GM18861 (cell line): ENCODE measurements at regions not wholly inside any gene's neighbourhood (a gene's known extent, or its start where the extent isn't known, plus 50 kb on each side); places are given as distances from the start of the nearest gene placed in this dataset.

Experiments
- ATAC-seq: cut with Tn5 transposase; IDR thresholded peaks from one replicate; pipeline ENCODE4 v1.9.1; 2021; ENCODE audit not compliant: unreplicated experiment

GRCh38 chr15:62785881-62786828 is 256.4 kb upstream of the TPM1 start:
- no peak for ATAC-seq

DNA sequence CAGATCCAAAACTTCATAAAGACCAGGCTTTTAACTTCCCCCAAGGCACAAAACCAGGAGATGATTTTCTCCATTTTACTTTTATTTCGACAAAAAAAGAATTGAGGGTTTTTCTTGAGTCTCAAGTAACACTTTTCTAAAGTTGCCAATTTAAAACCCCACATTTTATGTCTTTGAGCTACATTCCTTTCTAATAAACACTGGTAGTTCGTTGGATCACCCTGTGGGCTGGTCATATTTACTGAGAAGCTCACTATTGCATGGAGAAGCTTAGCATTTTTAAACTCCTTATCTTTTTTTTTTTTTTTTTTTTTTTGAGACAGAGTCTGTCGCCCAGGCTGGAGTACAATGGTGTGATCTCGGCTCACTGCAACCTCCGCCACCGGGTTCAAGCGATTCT is 255.1 kb upstream of the TPM1 start:
- no peak for ATAC-seq

DNA sequence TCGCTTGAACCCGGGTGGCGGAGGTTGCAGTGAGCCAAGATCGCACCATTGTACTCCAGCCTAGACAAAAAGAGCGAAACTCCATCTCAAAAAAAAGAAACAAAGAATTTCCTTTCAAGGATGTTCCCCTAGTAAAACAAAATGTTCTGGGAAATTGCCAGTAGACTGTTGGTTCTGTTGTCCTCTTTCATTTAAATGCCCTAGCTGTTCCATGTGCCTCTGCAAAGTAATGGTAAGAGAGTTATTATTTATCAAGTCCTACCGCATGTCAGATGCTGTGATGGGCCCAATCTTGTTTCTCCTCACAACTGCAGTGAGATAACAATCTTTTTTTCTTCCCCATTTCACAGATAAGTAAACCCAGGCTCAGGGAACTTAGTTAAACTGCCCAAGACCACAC is 254.3 kb upstream of the TPM1 start:
- no peak for ATAC-seq

DNA sequence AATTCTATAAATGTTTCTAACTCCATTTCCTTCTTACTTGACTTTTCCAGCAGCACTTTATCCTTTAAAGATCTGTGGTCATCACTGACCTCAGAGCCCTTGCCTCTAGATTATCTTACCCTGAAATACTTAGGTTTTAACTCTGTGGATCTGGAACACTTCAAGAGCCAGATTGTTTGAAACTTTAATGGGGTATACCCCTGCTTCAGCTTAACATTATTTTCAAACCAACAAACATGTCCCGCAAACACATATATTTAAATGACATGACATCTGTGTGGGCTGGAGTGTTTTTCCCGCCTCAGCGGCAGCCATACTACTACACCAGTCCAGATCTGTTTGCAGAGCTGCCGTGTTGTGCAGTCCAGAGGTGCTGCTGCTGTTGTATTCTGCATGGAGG is 252.0 kb upstream of the TPM1 start:
- no peak for ATAC-seq

DNA sequence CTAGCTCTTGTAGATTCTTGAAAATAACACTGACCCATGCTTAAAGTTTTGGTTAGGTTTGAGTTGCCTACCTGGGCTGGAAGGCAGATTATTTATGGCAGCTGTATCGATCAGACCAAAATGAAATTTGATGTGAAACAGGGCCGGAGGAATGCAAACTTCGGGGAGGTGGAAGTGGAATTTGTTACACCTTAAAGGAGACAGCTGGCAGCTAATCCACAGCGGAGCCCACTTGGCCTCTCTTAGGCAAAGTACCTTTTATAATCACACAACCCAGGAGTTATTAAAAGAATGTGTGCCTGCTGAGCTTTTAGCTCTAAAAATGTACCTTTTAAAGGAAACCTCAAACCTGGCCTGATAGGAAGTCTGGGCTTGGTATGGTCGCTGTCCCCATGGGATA is 250.9 kb upstream of the TPM1 start:
- ATAC-seq = no peak

GRCh38 chr15:62792986-62793751 is 249.4 kb upstream of the TPM1 start:
- no peak for ATAC-seq

DNA sequence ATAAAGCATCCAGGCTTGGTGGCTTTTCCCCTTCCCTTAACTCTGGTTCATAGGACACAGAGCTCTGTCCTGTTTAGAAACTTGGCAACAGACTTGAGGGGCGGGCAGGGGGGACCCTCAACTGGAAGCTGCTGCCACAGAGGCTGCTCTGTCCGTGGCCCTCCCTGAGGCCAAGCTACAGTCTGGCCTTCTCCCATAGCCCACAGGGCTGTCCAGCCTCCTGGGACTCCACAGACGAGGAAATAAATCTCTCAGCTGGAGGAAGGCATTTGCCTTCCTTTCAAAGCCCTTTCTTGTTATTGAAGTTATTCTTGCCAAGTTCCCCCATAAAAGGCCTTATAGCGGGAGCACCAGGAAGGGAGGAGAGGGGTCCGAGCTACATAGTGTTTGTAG is 248.8 kb upstream of the TPM1 start:
- ATAC-seq = no peak

DNA sequence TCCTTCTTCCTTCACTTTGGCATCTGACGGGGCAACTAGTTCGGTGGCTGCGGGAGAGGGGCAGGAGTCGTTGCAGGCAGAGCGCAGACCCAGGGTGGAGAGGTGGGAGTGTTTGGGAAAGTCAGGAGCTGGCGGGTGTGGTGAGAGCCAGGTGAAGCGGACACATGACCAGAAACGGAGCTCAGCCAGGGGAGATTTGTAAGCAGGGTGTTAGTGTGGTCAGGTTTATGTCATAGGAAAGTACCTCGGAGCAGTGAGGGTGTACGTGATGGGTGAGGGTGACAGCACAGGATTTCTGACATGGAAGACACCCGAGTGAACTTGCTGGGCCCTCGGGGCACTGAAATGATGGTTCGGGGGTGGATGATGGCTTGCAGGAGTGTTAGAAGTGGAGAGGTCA is 247.4 kb upstream of the TPM1 start:
- no peak for ATAC-seq

GRCh38 chr15:62795700-62796695 is 246.5 kb upstream of the TPM1 start:
- no peak for ATAC-seq

GRCh38 chr15:62797171-62797570 is 245.4 kb upstream of the TPM1 start:
- no peak for ATAC-seq

- no peak for ATAC-seq
Measured at GRCh38 chr15:62798536-62798935, 244.0 kb upstream of the TPM1 start.

- ATAC-seq = no peak
Measured at GRCh38 chr15:62799037-62799436, 243.5 kb upstream of the TPM1 start.

GRCh38 chr15:62799919-62800318 is 242.6 kb upstream of the TPM1 start:
- ATAC-seq = no peak

GRCh38 chr15:62802612-62803011 is 239.9 kb upstream of the TPM1 start:
- ATAC-seq = no peak

GRCh38 chr15:62803856-62804400 is 238.6 kb upstream of the TPM1 start:
- no peak for ATAC-seq

DNA sequence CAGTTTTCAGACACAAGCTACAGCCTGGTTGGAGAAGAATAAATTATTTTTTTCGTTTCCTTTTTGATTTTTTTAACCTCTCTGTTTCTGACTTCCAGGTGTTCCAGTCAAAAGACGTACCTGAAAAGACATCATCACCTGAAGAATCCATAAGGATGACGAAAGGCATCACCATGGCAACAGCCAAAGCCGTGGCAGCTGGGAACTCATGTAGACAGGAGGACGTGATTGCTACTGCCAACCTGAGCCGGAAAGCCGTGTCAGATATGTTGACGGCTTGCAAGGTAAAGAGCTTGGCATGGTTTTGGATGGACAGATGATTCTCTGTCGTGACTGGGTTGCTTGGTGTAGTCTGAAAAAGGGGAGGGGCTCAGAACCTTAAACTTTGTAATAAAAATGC is 237.0 kb upstream of the TPM1 start:
- no peak for ATAC-seq

- ATAC-seq = no peak
Measured at GRCh38 chr15:62807539-62808130, 234.9 kb upstream of the TPM1 start.

DNA sequence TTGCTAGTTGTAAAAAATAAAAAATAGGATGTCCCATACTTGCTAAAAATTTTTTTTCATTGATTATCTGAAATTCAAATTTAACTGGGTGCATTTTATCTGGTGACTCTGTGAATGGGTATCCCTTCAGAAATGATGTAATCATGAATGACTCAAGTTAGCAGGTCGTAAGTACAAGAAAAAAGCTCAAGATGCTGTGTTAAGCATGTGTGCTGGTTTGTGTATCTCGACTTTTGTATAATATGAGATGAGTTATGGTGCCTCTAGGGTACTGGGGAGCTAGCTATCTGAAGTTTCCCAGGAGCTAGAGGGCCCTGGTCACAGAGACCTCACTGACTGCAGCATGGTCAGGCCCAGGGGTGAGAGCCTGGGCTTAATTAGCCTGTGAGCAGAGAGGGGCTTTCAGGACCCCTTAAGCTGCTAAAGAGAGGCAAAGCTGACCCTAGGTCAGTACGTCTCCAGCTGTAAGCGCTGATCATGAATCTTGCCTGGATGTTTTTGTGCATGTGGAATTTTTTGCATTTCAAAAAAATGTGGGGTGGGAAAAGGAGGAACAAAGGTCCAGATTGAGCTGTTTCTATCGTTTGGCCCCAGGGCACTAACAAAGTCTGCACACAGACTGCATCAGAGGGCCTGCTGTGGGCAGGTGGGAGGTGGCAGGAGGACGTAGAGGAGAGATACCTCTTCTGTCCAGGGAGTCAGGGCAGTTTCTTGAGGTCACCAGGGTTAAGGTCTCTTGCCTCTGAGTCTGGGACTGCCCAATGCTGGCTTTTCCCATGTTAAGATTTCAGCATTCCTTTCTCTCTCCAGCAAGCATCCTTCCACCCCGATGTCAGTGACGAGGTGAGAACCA is 233.2 kb upstream of the TPM1 start:
- no peak for ATAC-seq

GRCh38 chr15:62809968-62810260 is 232.6 kb upstream of the TPM1 start:
- ATAC-seq = no peak

DNA sequence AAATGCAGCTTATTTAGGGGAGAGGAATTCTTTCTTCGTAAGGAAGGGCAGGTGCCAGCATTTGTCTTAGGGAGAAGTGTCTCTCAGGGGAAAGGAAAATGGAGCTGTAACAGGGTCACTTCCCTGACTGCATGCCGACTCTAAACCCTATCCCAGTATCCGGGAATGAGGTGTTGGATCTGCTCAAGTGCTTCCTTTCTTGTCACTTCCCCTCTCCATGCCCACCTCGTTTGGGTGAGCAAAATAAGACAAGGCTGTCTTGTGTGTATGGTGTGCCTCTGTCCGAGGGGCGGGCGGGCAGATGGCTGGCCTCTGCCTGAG is 230.1 kb upstream of the TPM1 start:
- ATAC-seq = no peak
